Suppressor macrophage (primary cell): ENCODE measurements at regions not wholly inside any gene's neighbourhood (a gene's known extent, or its start where the extent isn't known, plus 50 kb on each side); places are given as distances from the start of the nearest gene placed in this dataset.
"Not testable (repeated sequence)": the region's sequence is repeated elsewhere in the genome, so short reads cannot be mapped to it uniquely, and the experiment has no call there.

ENCODE experiments used
- DNase-seq, 4 experiments: peaks; one replicate each; pipeline ENCODE4 v3.0.0-alpha.2; 2020 to 2022

DNA sequence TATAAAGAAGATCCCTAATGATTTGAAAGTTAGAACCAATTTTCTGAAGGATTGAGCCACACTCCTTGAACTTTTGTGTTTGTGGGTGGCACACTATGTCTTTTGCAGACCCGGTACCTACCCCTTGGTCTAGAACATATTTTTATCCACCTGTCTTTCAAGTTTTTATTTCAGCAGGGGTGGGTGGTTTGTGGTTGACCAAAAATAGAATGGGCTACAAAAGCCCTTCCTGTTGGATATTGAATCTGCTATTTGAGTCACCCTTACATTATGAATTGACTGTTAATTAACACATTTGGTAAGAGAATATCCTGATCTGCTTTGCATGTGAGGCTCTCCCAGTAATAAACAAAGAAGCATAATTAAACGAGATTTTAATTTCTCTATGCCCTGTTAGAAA, 401.2 kb downstream of the POTEH start:
- not testable (repeated sequence) for DNase-seq

DNA sequence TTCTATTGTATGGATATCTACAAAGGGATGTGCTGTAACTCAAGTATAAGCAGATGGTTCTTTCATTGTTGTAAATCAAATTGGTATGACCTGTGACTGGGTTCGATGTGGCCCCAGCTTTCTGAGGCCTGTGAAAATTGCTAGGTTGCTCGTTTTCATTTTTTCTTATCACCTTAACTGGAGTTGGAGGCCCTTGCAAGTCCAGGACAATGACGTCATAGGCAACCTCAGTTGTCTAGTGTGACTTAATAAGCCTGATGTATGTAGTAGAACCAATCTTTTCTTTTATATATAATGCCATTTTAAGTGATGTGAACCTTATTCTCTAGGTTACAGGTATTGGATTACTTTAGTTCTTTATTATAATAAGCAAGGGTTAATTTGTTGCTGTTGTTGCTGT, 415.3 kb downstream of the POTEH start:
- DNase-seq = not testable (repeated sequence)

DNA sequence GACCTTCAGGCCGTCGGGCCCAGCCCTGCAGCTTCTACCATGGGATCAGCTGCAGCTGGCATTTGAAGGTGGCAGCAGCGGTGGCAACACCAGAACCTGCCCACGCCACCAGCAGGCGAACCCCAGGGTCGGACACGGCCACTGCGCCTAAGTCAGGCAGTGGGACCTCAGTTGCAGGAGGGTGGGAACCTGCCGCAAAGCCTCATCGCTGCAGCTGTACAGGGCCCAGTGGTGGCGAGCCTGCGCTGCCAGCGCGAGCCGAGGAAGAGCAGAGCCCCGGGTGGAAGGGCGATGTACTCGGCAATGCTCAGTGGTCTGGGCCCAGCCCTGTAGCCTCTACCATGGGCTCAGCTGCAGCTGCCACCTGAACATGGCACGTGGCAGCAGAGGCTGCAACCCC, 441.6 kb downstream of the POTEH start:
- not testable (repeated sequence) for DNase-seq

DNA sequence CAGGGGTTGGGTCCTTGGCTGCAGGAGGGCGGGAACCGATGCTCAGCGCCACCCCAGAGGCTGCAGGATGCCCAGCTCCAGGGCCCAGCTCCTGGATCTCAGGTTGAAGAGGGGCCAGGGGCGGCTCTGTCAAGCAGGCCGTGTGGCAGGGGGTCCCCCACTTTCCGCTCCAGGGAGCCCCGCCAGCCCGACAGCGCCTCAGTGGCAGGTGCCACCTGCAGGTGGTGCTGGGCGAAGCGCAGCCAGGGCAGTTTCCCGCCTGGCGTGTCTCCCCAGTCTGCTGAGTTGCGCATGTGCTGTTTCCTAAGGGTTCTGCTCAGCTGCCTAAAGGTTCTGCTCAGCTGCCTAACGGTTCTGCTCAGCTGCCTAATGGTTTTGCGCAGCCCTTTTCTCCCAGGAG, 442.1 kb downstream of the POTEH start:
- DNase-seq = no peak

DNA sequence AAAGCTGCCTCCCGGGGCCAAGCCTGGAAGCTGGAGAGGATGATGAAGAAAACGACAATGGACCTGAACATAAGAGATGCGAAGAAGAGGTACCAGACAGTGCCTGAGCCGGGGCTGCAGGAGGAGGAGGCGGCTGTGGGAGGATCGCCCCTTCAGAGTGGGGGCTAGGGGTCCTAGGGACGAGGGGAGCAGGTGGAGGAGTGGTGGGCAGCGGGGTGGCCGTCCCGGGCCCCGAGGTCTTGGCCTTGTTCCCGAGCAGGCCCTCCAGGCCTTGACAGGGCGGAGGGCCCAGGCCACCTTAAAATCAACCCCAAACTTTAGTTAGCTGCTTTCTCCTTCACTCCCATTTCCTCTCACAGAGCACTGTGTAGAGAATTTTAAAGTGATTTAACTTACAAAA, 442.8 kb downstream of the POTEH start:
- not testable (repeated sequence) for DNase-seq

DNA sequence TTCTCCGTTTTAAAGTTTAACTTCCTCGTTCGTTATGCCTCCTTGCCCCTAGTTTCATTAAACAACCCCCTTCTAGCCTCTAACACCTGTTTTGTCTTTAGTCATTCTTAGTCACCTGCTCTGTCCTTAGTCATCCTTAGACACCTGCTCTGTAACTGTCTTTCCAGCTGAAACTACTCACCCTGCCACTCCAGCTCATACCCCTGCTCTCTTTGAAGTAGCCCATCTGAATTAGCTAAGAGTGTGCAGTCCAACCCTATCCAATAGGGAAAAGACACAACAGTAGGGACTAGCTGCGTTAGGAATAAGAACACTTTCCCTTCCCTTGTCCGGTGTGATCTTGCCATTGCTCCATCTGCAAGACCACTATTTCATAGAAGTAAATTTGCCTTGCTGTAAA, 446.5 kb downstream of the CCT8L2 start:
- DNase-seq = not testable (repeated sequence)

DNA sequence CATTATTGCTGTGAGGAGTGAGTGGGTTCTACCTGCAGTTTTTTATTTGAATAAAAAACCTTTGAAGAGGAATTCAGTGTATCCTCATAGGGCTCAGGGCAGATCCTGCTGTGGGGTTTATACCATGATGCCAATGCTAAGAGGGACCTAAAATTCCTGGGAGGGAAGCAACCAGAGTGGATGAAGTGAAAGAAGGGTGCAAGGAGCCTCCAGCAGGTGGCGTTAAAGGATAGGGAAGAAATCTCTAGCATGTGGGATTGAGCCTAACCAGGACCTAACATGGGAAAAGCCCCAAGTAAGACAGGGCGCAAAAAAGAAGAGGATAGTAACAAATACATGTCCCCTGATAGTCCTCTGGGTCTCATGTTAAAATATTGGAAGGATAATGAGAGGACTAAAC, 445.7 kb downstream of the CCT8L2 start:
- DNase-seq = peak in 3 of 4 experiments; percentile 1 to 12 (median 3)

DNA sequence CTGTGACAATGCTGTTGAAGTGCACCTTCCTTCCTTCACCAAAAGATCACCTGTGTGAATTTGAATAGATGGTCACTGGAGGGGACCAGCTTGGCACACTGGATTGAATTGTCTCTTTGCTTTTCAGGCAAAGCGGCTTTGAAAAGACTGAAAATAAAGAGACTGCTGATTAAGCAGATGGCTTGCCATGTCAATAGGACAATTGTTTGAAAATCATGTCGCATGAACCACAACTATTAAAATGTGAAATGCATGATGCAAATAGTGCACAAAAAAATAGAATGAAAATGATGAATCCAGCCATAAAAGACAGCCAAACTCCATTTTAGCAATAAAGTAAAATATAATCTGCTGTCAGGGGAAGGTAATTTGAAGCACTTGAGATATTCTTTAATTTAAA, 415.3 kb downstream of the CCT8L2 start:
- not testable (repeated sequence) for DNase-seq

DNA sequence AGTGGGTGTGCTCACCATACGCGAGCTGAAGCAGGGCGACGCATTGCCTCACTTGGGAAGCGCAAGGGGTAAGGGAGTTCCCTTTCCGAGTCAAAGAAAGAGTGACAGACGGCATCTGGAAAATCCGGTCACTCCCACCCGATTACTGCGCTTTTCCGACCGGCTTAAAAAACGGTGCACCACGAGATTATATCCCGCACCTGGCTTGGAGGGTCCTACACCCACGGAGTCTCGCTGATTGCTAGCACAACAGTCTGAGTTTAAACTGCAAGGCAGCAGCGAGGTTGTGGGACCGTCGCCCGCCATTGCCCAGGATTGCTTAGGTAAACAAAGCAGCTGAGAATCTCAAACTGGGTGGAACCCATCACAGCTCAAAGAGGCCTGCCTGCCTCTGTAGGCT, 408.7 kb downstream of the CCT8L2 start:
- not testable (repeated sequence) for DNase-seq
